ENCODE measurements at regions not wholly inside any gene's neighbourhood (a gene's known extent, or its start where the extent isn't known, plus 50 kb on each side); places are given as distances from the start of the nearest gene placed in this dataset.

- CTCF ChIA-PET, result interaction anchor here (0.5 to 1.4 kb wide), 2 partner anchors 72 to 824 kb away, joined by 3 read pairs; no protein-coding TSS in a partner anchor
Observed at GRCh38 chr5:39497322-39497721, 72.5 kb upstream of the DAB2 start.

GRCh38 chr5:39495227-39495626 lies 70.4 kb upstream of the DAB2 start:
- Histone ChIP-seq H3K9me3 (ENCODE audit: control extremely low read depth in 1 of 5, control insufficient read depth in 4 of 5, insufficient read depth in 2 of 5, low read depth in 1 of 5, low read length in 4 of 5) (peaks cover 0 to 8% (median 1%) of the 10 kb centered on the region in 5 experiments), H3K27ac (ENCODE audit: insufficient read depth in 1 of 2, low read depth in 1 of 2, low read length in 2 of 2, poor library complexity in 1 of 2, severe bottlenecking in 2 of 2) (no peak overlapping the region), H3K36me3 (ENCODE audit: control insufficient read depth in 4 of 4, insufficient read depth in 4 of 4, low read length in 3 of 4) (no peaks in the 10 kb centered on the region), H3K4me3 (ENCODE audit: control insufficient read depth in 1 of 7, extremely low read depth in 1 of 7, insufficient read depth in 4 of 7, low read depth in 2 of 7, low read length in 6 of 7) (no peak overlapping the region), H3K27me3 (replicated peaks in 2 of 5; ENCODE audit: control insufficient read depth in 4 of 5, insufficient read depth in 5 of 5, low read length in 4 of 5) (no peaks in the 10 kb centered on the region), H3K4me1 (ENCODE audit: control extremely low read depth in 1 of 4, control insufficient read depth in 4 of 4, insufficient read depth in 4 of 4, low read length in 3 of 4) (peaks cover 0 to 17% (median 8%) of the 10 kb centered on the region in 4 experiments)
- ChIA-PET POLR2A (no interaction called here), CTCF (interaction anchor here (0.6 kb wide), 1 partner anchor 29 kb away, joined by 3 read pairs; no protein-coding TSS in a partner anchor)
- WGBS (ENCODE audit: insufficient coverage), result no CpG with 5 or more reads among the region's 1 CpG
- DNase-seq, result no peak

More at GRCh38 chr5:39497322-39497721, 72.5 kb upstream of the DAB2 start:
- no peak overlapping the region for H3K4me3 ChIP-seq (ENCODE audit: control insufficient read depth in 1 of 7, extremely low read depth in 1 of 7, insufficient read depth in 4 of 7, low read depth in 2 of 7, low read length in 6 of 7)
- no peak overlapping the region for H3K27ac ChIP-seq (ENCODE audit: insufficient read depth in 1 of 2, low read depth in 1 of 2, low read length in 2 of 2, poor library complexity in 1 of 2, severe bottlenecking in 2 of 2)
- no peak for DNase-seq
- WGBS (ENCODE audit: insufficient coverage), result 100% methylated on average over 2 of the region's 4 CpGs
- H3K36me3 ChIP-seq (ENCODE audit: control insufficient read depth in 4 of 4, insufficient read depth in 4 of 4, low read length in 3 of 4), result no peaks in the 10 kb centered on the region
- no peaks in the 10 kb centered on the region for H3K9me3 ChIP-seq (ENCODE audit: control extremely low read depth in 1 of 5, control insufficient read depth in 4 of 5, insufficient read depth in 2 of 5, low read depth in 1 of 5, low read length in 4 of 5)
- POLR2A ChIA-PET, result no interaction called here
- H3K4me1 ChIP-seq (ENCODE audit: control extremely low read depth in 1 of 4, control insufficient read depth in 4 of 4, insufficient read depth in 4 of 4, low read length in 3 of 4), result peaks cover 0 to 19% (median 13%) of the 10 kb centered on the region in 4 experiments
- H3K27me3 ChIP-seq (replicated peaks in 2 of 5; ENCODE audit: control insufficient read depth in 4 of 5, insufficient read depth in 5 of 5, low read length in 4 of 5), result no peaks in the 10 kb centered on the region

GRCh38 chr5:39494534-39494933 lies 69.8 kb upstream of the DAB2 start:
- ChIA-PET CTCF (no interaction called here), POLR2A (no interaction called here)
- no CpG with 5 or more reads among the region's 1 CpG for WGBS (ENCODE audit: insufficient coverage)

GRCh38 chr5:39494107-39494510 lies 69.3 kb upstream of the DAB2 start:
- DNase-seq, result no peak
- H3K4me3 ChIP-seq (ENCODE audit: control insufficient read depth in 1 of 7, extremely low read depth in 1 of 7, insufficient read depth in 4 of 7, low read depth in 2 of 7, low read length in 6 of 7), result no peak overlapping the region

More at GRCh38 chr5:39494534-39494933, 69.8 kb upstream of the DAB2 start:
- Histone ChIP-seq H3K27ac (ENCODE audit: insufficient read depth in 1 of 2, low read depth in 1 of 2, low read length in 2 of 2, poor library complexity in 1 of 2, severe bottlenecking in 2 of 2) (no peak overlapping the region), H3K4me1 (ENCODE audit: control extremely low read depth in 1 of 4, control insufficient read depth in 4 of 4, insufficient read depth in 4 of 4, low read length in 3 of 4) (peaks cover 0 to 17% (median 8%) of the 10 kb centered on the region in 4 experiments), H3K4me3 (ENCODE audit: control insufficient read depth in 1 of 7, extremely low read depth in 1 of 7, insufficient read depth in 4 of 7, low read depth in 2 of 7, low read length in 6 of 7) (no peak overlapping the region), H3K36me3 (ENCODE audit: control insufficient read depth in 4 of 4, insufficient read depth in 4 of 4, low read length in 3 of 4) (no peaks in the 10 kb centered on the region), H3K27me3 (replicated peaks in 2 of 5; ENCODE audit: control insufficient read depth in 4 of 5, insufficient read depth in 5 of 5, low read length in 4 of 5) (no peaks in the 10 kb centered on the region), H3K9me3 (ENCODE audit: control extremely low read depth in 1 of 5, control insufficient read depth in 4 of 5, insufficient read depth in 2 of 5, low read depth in 1 of 5, low read length in 4 of 5) (peaks cover 0 to 8% (median 1%) of the 10 kb centered on the region in 5 experiments)
- no peak for DNase-seq

GRCh38 chr5:39491210-39491609 lies 66.4 kb upstream of the DAB2 start:
- H3K27ac ChIP-seq (ENCODE audit: insufficient read depth in 1 of 2, low read depth in 1 of 2, low read length in 2 of 2, poor library complexity in 1 of 2, severe bottlenecking in 2 of 2), result no peak overlapping the region
- H3K36me3 ChIP-seq (ENCODE audit: control insufficient read depth in 4 of 4, insufficient read depth in 4 of 4, low read length in 3 of 4), result no peaks in the 10 kb centered on the region
- CTCF ChIA-PET, result interaction anchor here (1.3 kb wide), 1 partner anchor 66 kb away, joined by 4 read pairs; the partner anchor contains the start of gene DAB2
- H3K4me1 ChIP-seq (ENCODE audit: control extremely low read depth in 1 of 4, control insufficient read depth in 4 of 4, insufficient read depth in 4 of 4, low read length in 3 of 4), result peaks cover 0 to 4% (median 1%) of the 10 kb centered on the region in 4 experiments
- WGBS (ENCODE audit: insufficient coverage), result no CpG with 5 or more reads among the region's 1 CpG
- no peak for DNase-seq
- H3K4me3 ChIP-seq (ENCODE audit: control insufficient read depth in 1 of 7, extremely low read depth in 1 of 7, insufficient read depth in 4 of 7, low read depth in 2 of 7, low read length in 6 of 7), result no peak overlapping the region
- POLR2A ChIA-PET, result no interaction called here
- H3K9me3 ChIP-seq (ENCODE audit: control extremely low read depth in 1 of 5, control insufficient read depth in 4 of 5, insufficient read depth in 2 of 5, low read depth in 1 of 5, low read length in 4 of 5), result peaks cover 0 to 8% (median 1%) of the 10 kb centered on the region in 5 experiments
- H3K27me3 ChIP-seq (replicated peaks in 2 of 5; ENCODE audit: control insufficient read depth in 4 of 5, insufficient read depth in 5 of 5, low read length in 4 of 5), result no peaks in the 10 kb centered on the region

More at GRCh38 chr5:39494107-39494510, 69.3 kb upstream of the DAB2 start:
- 94% methylated on average over 2 of the region's 3 CpGs for WGBS (ENCODE audit: insufficient coverage)
- H3K27me3 ChIP-seq (replicated peaks in 2 of 5; ENCODE audit: control insufficient read depth in 4 of 5, insufficient read depth in 5 of 5, low read length in 4 of 5), result no peaks in the 10 kb centered on the region
- peaks cover 0 to 8% (median 1%) of the 10 kb centered on the region in 5 experiments for H3K9me3 ChIP-seq (ENCODE audit: control extremely low read depth in 1 of 5, control insufficient read depth in 4 of 5, insufficient read depth in 2 of 5, low read depth in 1 of 5, low read length in 4 of 5)
- no peak overlapping the region for H3K27ac ChIP-seq (ENCODE audit: insufficient read depth in 1 of 2, low read depth in 1 of 2, low read length in 2 of 2, poor library complexity in 1 of 2, severe bottlenecking in 2 of 2)
- H3K36me3 ChIP-seq (ENCODE audit: control insufficient read depth in 4 of 4, insufficient read depth in 4 of 4, low read length in 3 of 4), result no peaks in the 10 kb centered on the region
- peaks cover 0 to 17% (median 8%) of the 10 kb centered on the region in 4 experiments for H3K4me1 ChIP-seq (ENCODE audit: control extremely low read depth in 1 of 4, control insufficient read depth in 4 of 4, insufficient read depth in 4 of 4, low read length in 3 of 4)
- ChIA-PET CTCF (no interaction called here), POLR2A (no interaction called here)

GRCh38 chr5:39489263-39489662 lies 64.5 kb upstream of the DAB2 start:
- no peak overlapping the region for H3K27ac ChIP-seq (ENCODE audit: insufficient read depth in 1 of 2, low read depth in 1 of 2, low read length in 2 of 2, poor library complexity in 1 of 2, severe bottlenecking in 2 of 2)
- no peak overlapping the region for H3K4me3 ChIP-seq (ENCODE audit: control insufficient read depth in 1 of 7, extremely low read depth in 1 of 7, insufficient read depth in 4 of 7, low read depth in 2 of 7, low read length in 6 of 7)
- WGBS (ENCODE audit: insufficient coverage), result no CpG with 5 or more reads among the region's 1 CpG
- no peaks in the 10 kb centered on the region for H3K27me3 ChIP-seq (replicated peaks in 2 of 5; ENCODE audit: control insufficient read depth in 4 of 5, insufficient read depth in 5 of 5, low read length in 4 of 5)
- H3K36me3 ChIP-seq (ENCODE audit: control insufficient read depth in 4 of 4, insufficient read depth in 4 of 4, low read length in 3 of 4), result no peaks in the 10 kb centered on the region
- H3K4me1 ChIP-seq (ENCODE audit: control extremely low read depth in 1 of 4, control insufficient read depth in 4 of 4, insufficient read depth in 4 of 4, low read length in 3 of 4), result peaks cover 0 to 4% (median under 1%) of the 10 kb centered on the region in 4 experiments
- ChIA-PET CTCF (interaction anchor here (0.8 kb wide), 1 partner anchor 13 kb away, joined by 4 read pairs; no protein-coding TSS in a partner anchor), POLR2A (interaction anchor here (0.5 kb wide), 1 partner anchor 11 kb away, joined by 4 read pairs; no protein-coding TSS in a partner anchor)
- no peak for DNase-seq
- H3K9me3 ChIP-seq (ENCODE audit: control extremely low read depth in 1 of 5, control insufficient read depth in 4 of 5, insufficient read depth in 2 of 5, low read depth in 1 of 5, low read length in 4 of 5), result peaks cover 0 to 8% (median 1%) of the 10 kb centered on the region in 5 experiments

GRCh38 chr5:39486790-39487189 lies 62.0 kb upstream of the DAB2 start:
- ChIA-PET POLR2A (no interaction called here), CTCF (interaction anchor here (1.0 to 2.0 kb wide), 2 partner anchors 62 to 241 kb away, joined by 3 to 6 read pairs; partner anchors contain the start of gene DAB2)
- no peak for DNase-seq
- no CpG with 5 or more reads among the region's 2 CpGs for WGBS (ENCODE audit: insufficient coverage)
- Histone ChIP-seq H3K4me1 (ENCODE audit: control extremely low read depth in 1 of 4, control insufficient read depth in 4 of 4, insufficient read depth in 4 of 4, low read length in 3 of 4) (no peaks in the 10 kb centered on the region), H3K36me3 (ENCODE audit: control insufficient read depth in 4 of 4, insufficient read depth in 4 of 4, low read length in 3 of 4) (no peaks in the 10 kb centered on the region), H3K9me3 (ENCODE audit: control extremely low read depth in 1 of 5, control insufficient read depth in 4 of 5, insufficient read depth in 2 of 5, low read depth in 1 of 5, low read length in 4 of 5) (peaks cover 0 to 8% (median 1%) of the 10 kb centered on the region in 5 experiments), H3K27ac (ENCODE audit: insufficient read depth in 1 of 2, low read depth in 1 of 2, low read length in 2 of 2, poor library complexity in 1 of 2, severe bottlenecking in 2 of 2) (no peak overlapping the region), H3K4me3 (ENCODE audit: control insufficient read depth in 1 of 7, extremely low read depth in 1 of 7, insufficient read depth in 4 of 7, low read depth in 2 of 7, low read length in 6 of 7) (no peak overlapping the region), H3K27me3 (replicated peaks in 2 of 5; ENCODE audit: control insufficient read depth in 4 of 5, insufficient read depth in 5 of 5, low read length in 4 of 5) (no peaks in the 10 kb centered on the region)

All from common myeloid progenitor, CD34-positive (primary cell).